ENCODE measurements at regions not wholly inside any gene's neighbourhood (a gene's known extent, or its start where the extent isn't known, plus 50 kb on each side); places are given as distances from the start of the nearest gene placed in this dataset.

GRCh38 chr14:53858345-53858684, 98.3 kb downstream of the BMP4 start:
- TF ChIP-seq, protein P1, sequence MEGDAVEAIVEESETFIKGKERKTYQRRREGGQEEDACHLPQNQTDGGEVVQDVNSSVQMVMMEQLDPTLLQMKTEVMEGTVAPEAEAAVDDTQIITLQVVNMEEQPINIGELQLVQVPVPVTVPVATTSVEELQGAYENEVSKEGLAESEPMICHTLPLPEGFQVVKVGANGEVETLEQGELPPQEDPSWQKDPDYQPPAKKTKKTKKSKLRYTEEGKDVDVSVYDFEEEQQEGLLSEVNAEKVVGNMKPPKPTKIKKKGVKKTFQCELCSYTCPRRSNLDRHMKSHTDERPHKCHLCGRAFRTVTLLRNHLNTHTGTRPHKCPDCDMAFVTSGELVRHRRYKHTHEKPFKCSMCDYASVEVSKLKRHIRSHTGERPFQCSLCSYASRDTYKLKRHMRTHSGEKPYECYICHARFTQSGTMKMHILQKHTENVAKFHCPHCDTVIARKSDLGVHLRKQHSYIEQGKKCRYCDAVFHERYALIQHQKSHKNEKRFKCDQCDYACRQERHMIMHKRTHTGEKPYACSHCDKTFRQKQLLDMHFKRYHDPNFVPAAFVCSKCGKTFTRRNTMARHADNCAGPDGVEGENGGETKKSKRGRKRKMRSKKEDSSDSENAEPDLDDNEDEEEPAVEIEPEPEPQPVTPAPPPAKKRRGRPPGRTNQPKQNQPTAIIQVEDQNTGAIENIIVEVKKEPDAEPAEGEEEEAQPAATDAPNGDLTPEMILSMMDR (IDR thresholded peaks at IDR 0.05), result no peak
- no peak for TF ChIP-seq EP300 (IDR thresholded peaks at IDR 0.05)
- no peak for TF ChIP-seq POLR2A (IDR thresholded peaks at IDR 0.05)
